GOT3 (cell line): ENCODE measurements at regions not wholly inside any gene's neighbourhood (a gene's known extent, or its start where the extent isn't known, plus 50 kb on each side); places are given as distances from the start of the nearest gene placed in this dataset.
"Not testable (repeated sequence)": the region's sequence is repeated elsewhere in the genome, so short reads cannot be mapped to it uniquely, and the experiment has no call there.

ENCODE experiments used
- DNase-seq: peaks from one replicate; lab custom pipeline; 2025; ENCODE audit warnings: mixed read lengths; lab: John Stamatoyannopoulos, UW

- not testable (repeated sequence) for DNase-seq
Measured at GRCh38 chr20:22734946-22735647, 150.7 kb upstream of the FOXA2 start.

- DNase-seq = no peak
Measured at GRCh38 chr20:22740829-22741228, 156.5 kb upstream of the FOXA2 start.

GRCh38 chr20:22744341-22745193 lies 160.2 kb upstream of the FOXA2 start:
- DNase-seq = no peak

GRCh38 chr20:22745194-22745500 lies 160.8 kb upstream of the FOXA2 start:
- DNase-seq = no peak

- no peak for DNase-seq
Measured at GRCh38 chr20:22746957-22747356, 162.6 kb upstream of the FOXA2 start.

- no peak for DNase-seq
Measured at GRCh38 chr20:22752324-22752723, 168.0 kb upstream of the FOXA2 start.

- DNase-seq = no peak
Measured at GRCh38 chr20:22757424-22758183, 173.2 kb upstream of the FOXA2 start.

- no peak for DNase-seq
Measured at GRCh38 chr20:22758815-22759214, 174.4 kb upstream of the FOXA2 start.

GRCh38 chr20:22762576-22763256 lies 178.3 kb upstream of the FOXA2 start:
- DNase-seq = no peak

- no peak for DNase-seq
Measured at GRCh38 chr20:22763257-22763906, 179.0 kb upstream of the FOXA2 start.

GRCh38 chr20:22768266-22769178 lies 184.2 kb upstream of the FOXA2 start:
- no peak for DNase-seq

- no peak for DNase-seq
Measured at GRCh38 chr20:22770241-22770800, 185.9 kb upstream of the FOXA2 start.

- DNase-seq = no peak
Measured at GRCh38 chr20:22771706-22772105, 187.3 kb upstream of the FOXA2 start.

GRCh38 chr20:22773344-22773743 lies 189.0 kb upstream of the FOXA2 start:
- no peak for DNase-seq

GRCh38 chr20:22775256-22775655 lies 190.9 kb upstream of the FOXA2 start:
- DNase-seq = no peak

GRCh38 chr20:22775671-22776139 lies 191.3 kb upstream of the FOXA2 start:
- DNase-seq = no peak

GRCh38 chr20:22776369-22776768 lies 192.0 kb upstream of the FOXA2 start:
- DNase-seq = no peak

- no peak for DNase-seq
Measured at GRCh38 chr20:22779878-22780277, 195.5 kb upstream of the FOXA2 start.

- no peak for DNase-seq
Measured at GRCh38 chr20:22781869-22782268, 197.5 kb upstream of the FOXA2 start.

- no peak for DNase-seq
Measured at GRCh38 chr20:22789676-22790075, 205.3 kb upstream of the FOXA2 start.
